GM23338 (cell line): ENCODE measurements at regions not wholly inside any gene's neighbourhood (a gene's known extent, or its start where the extent isn't known, plus 50 kb on each side); places are given as distances from the start of the nearest gene placed in this dataset.

ENCODE experiments used
- ATAC-seq: fragments of 200-7000 bp; cut with Tn5 transposase; 3 replicates; pipeline ENCODE4 v1.9.1; 2020
- DNase-seq: peaks from one replicate; pipeline ENCODE4 v3.0.0-alpha.2; 2015; ENCODE audit warnings: low spot score
- H2AFZ ChIP-seq: fragments of 200-600 bp; sonication (generic); 2 replicates; pipeline ENCODE4 v1.8.0; 2016; ENCODE audit warnings: antibody characterized with exemption, mild to moderate bottlenecking, moderate library complexity
- H3F3A ChIP-seq: fragments of 200-600 bp; sonication (generic); replicated peaks from 2 replicates; pipeline ENCODE4 v1.8.0; 2017; ENCODE audit warnings: antibody characterized with exemption, mixed run types, low read depth
- H3K27ac ChIP-seq: fragments of 200-600 bp; sonication (generic); 2 replicates; pipeline ENCODE4 v1.6.1; 2016; ENCODE audit warnings: low read depth
- H3K27me3 ChIP-seq: fragments of 200-600 bp; sonication (generic); 2 replicates; pipeline ENCODE4 v1.8.0; 2016; ENCODE audit warnings: mild to moderate bottlenecking, mixed run types, moderate library complexity; ENCODE audit not compliant: insufficient read depth
- H3K36me3 ChIP-seq: fragments of 200-600 bp; sonication (generic); 2 replicates; pipeline ENCODE4 v1.8.0; 2016; ENCODE audit warnings: mild to moderate bottlenecking; ENCODE audit not compliant: insufficient read depth
- H3K4me1 ChIP-seq: fragments of 200-600 bp; sonication (generic); 2 replicates; pipeline ENCODE4 v1.8.0; 2016; ENCODE audit warnings: mild to moderate bottlenecking, moderate library complexity; ENCODE audit not compliant: insufficient read depth
- H3K4me2 ChIP-seq: fragments of 200-600 bp; sonication (generic); 2 replicates; pipeline ENCODE4 v1.7.1; 2017; ENCODE audit warnings: mixed run types
- H3K4me3 ChIP-seq: fragments of 200-600 bp; sonication (generic); 2 replicates; pipeline ENCODE4 v1.6.1; 2016; ENCODE audit warnings: mixed run types
- H3K79me2 ChIP-seq: fragments of 200-600 bp; sonication (generic); replicated peaks from 2 replicates; pipeline ENCODE4 v1.8.0; 2017; ENCODE audit warnings: mild to moderate bottlenecking; ENCODE audit not compliant: insufficient read depth
- H3K9me2 ChIP-seq: fragments of 200-600 bp; sonication (generic); 2 replicates; pipeline ENCODE4 v1.8.0; 2017; ENCODE audit not compliant: insufficient read depth
- H4K20me1 ChIP-seq: fragments of 200-600 bp; sonication (generic); replicated peaks from 2 replicates; pipeline ENCODE4 v1.8.0; 2017; ENCODE audit warnings: mild to moderate bottlenecking; ENCODE audit not compliant: insufficient read depth
- H3K27ac Mint-ChIP-seq: 2 replicates; pipeline ENCODE4 v1.8.0; 2020; ENCODE audit warnings: inconsistent platforms, mild to moderate bottlenecking, moderate library complexity, mixed read lengths
- H3K27me3 Mint-ChIP-seq: 3 replicates; pipeline ENCODE4 v1.8.0; 2022; ENCODE audit warnings: low read depth, mild to moderate bottlenecking, moderate library complexity, mixed read lengths, inconsistent platforms; ENCODE audit not compliant: insufficient read depth, poor library complexity
- H3K36me3 Mint-ChIP-seq: 3 replicates; pipeline ENCODE4 v1.8.0; 2021; ENCODE audit warnings: low read depth, mild to moderate bottlenecking, inconsistent platforms, moderate library complexity, mixed read lengths
- H3K4me1 Mint-ChIP-seq: 3 replicates; pipeline ENCODE4 v1.8.0; 2020; ENCODE audit warnings: mild to moderate bottlenecking, inconsistent platforms, mixed read lengths
- H3K4me3 Mint-ChIP-seq: 3 replicates; pipeline ENCODE4 v1.8.0; 2021; ENCODE audit warnings: moderate library complexity, mild to moderate bottlenecking, inconsistent platforms, mixed read lengths
- H3K9me3 Mint-ChIP-seq: 3 replicates; pipeline ENCODE4 v1.8.0; 2020; ENCODE audit warnings: moderate library complexity, mild to moderate bottlenecking, inconsistent platforms, mixed read lengths
- CREB1 ChIP-seq: fragments of 250-450 bp; sonication (Bioruptor Pico); IDR thresholded peaks from 2 replicates; pipeline ENCODE4 v1.5.0; 2020; ENCODE audit warnings: low read depth, mild to moderate bottlenecking, moderate library complexity
- ETS1 ChIP-seq: IDR thresholded peaks from 2 replicates; pipeline ENCODE4 v1.6.1; 2016; ENCODE audit warnings: antibody characterized with exemption
- EZH2 ChIP-seq: fragments of 200-600 bp; sonication (generic); IDR thresholded peaks from one replicate; pipeline ENCODE4 v1.8.0; 2017; ENCODE audit warnings: antibody characterized with exemption, mild to moderate bottlenecking, low read depth; ENCODE audit not compliant: unreplicated experiment
- EZH2phosphoT487 ChIP-seq: fragments of 200-600 bp; sonication (generic); IDR thresholded peaks from one replicate; pipeline ENCODE4 v1.8.1; 2018; ENCODE audit warnings: antibody characterized with exemption; ENCODE audit not compliant: unreplicated experiment
- JUNB ChIP-seq: IDR thresholded peaks from one replicate; pipeline ENCODE4 v1.6.1; 2016; ENCODE audit warnings: antibody characterized with exemption; ENCODE audit not compliant: unreplicated experiment
- NANOG ChIP-seq: IDR thresholded peaks from 2 replicates; pipeline ENCODE4 v1.6.1; 2016; ENCODE audit warnings: antibody characterized with exemption, borderline replicate concordance
- POLR2AphosphoS5 ChIP-seq: IDR thresholded peaks from 2 replicates; pipeline ENCODE4 v1.6.1; 2016; ENCODE audit warnings: antibody characterized with exemption, low read depth
- STAT1 ChIP-seq: IDR thresholded peaks from one replicate; pipeline ENCODE4 v1.6.1; 2016; ENCODE audit warnings: antibody characterized with exemption; ENCODE audit not compliant: unreplicated experiment
- ZNF114 ChIP-seq: fragments of 250-450 bp; sonication (Bioruptor Pico); IDR thresholded peaks from 2 replicates; pipeline ENCODE4 v1.5.0; 2020; ENCODE audit warnings: mild to moderate bottlenecking, moderate library complexity
- ZNF331 ChIP-seq: fragments of 250-450 bp; sonication (Bioruptor Pico); IDR thresholded peaks from 2 replicates; pipeline ENCODE4 v1.5.0; 2020; ENCODE audit warnings: low read depth, mild to moderate bottlenecking, moderate library complexity
- ZNF462 ChIP-seq: fragments of 250-450 bp; sonication (Bioruptor Pico); IDR thresholded peaks from 2 replicates; pipeline ENCODE4 v1.5.0; 2020; ENCODE audit warnings: mild to moderate bottlenecking, moderate library complexity
- TF ChIP-seq, protein P1 (sequence below): IDR thresholded peaks from one replicate; pipeline ENCODE4 v1.6.1; 2018; ENCODE audit warnings: antibody characterized with exemption; ENCODE audit not compliant: unreplicated experiment

DNA sequence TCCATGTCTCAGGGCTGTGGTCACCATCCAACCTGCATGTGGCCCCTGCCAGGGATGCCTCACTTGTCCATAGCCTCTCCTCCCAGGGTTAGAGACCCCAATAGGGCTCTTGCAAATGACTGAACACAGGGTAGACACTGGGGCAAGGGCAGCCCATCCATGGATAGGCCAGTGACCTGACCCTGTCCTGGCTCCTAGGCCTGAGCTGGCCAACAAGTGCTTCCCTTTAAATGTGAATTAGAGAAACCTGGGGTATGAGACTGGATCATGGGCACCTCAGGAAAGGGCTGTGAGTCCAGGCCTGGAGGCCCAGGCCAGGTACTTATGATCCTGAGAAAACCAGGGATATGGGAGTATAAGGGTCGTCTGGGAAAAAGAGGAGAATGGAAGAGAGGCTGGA lies 64.5 kb downstream of the COPS8 start:
- no peaks in the 10 kb centered on the region for H3K79me2 ChIP-seq
- Mint-ChIP-seq H3K27me3 (peaks cover 2% of the 10 kb centered on the region), H3K4me1 (peaks cover 3% of the 10 kb centered on the region; the same call in 2 of the 3 replicates), H3K27ac (no peak overlapping the region), H3K4me3 (no peak overlapping the region), H3K36me3 (peaks cover 16% of the 10 kb centered on the region), H3K9me3 (peaks cover 23% of the 10 kb centered on the region)
- H3K9me2 ChIP-seq: no peaks in the 10 kb centered on the region
- H3K27ac ChIP-seq: no peak overlapping the region
- H3K27me3 ChIP-seq: no peaks in the 10 kb centered on the region
- H3K4me2 ChIP-seq: no peak overlapping the region
- DNase-seq (no peak), ATAC-seq (no peak)
- H2AFZ ChIP-seq: no peak overlapping the region
- no peak for TF ChIP-seq ZNF114
- TF ChIP-seq ZNF331 (CRISPR knock-in tag): no peak
- 0 out of 2 replicates have a peak, but pooled peaks cover 3% of the 10 kb centered on the region for H3K36me3 ChIP-seq
- H4K20me1 ChIP-seq: no peaks in the 10 kb centered on the region
- no peak overlapping the region for H3K4me3 ChIP-seq
- H3K4me1 ChIP-seq: no peaks in the 10 kb centered on the region
- H3F3A ChIP-seq: no peaks in the 10 kb centered on the region

DNA sequence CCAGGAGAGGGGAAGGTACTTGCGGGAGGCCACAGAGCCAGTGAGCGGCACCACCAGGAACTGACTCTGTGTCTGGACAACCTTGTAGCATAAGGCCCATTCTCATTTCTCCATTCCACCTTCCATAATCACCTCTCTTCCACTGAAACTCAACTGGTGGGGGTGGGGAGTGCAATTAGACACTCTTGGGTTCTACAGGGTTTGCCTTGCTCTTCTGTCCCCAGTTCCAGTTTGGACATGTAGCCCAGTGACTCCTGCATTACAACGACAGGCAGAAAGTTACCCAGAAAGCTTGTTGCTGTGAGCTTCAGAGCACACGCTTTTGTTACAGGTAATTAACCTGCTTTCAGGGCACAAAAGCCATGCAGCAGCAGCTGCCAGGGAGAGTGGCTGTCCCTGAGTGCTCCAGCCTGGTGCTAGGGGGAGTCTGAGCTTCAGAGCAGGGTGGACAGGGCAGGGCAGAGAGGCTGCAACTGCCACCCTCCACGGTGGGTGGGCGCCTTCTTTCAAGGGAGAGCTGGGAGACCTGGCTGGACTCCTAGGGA lies 65.2 kb downstream of the COPS8 start:
- Mint-ChIP-seq H3K4me3 (no peak overlapping the region), H3K36me3 (peaks cover 16% of the 10 kb centered on the region), H3K27ac (no peak overlapping the region; the same call in 1 of the 2 replicates), H3K4me1 (peaks cover 5% of the 10 kb centered on the region), H3K9me3 (peaks cover 20% of the 10 kb centered on the region), H3K27me3 (peaks cover 2% of the 10 kb centered on the region)
- Histone ChIP-seq H3K9me2 (no peaks in the 10 kb centered on the region), H3F3A (no peaks in the 10 kb centered on the region), H4K20me1 (no peaks in the 10 kb centered on the region), H3K4me1 (no peaks in the 10 kb centered on the region), H3K79me2 (no peaks in the 10 kb centered on the region), H2AFZ (no peak overlapping the region), H3K4me2 (no peak overlapping the region), H3K27ac (no peak overlapping the region), H3K4me3 (no peak overlapping the region), H3K27me3 (no peaks in the 10 kb centered on the region), H3K36me3 (0 out of 2 replicates have a peak, but pooled peaks cover 3% of the 10 kb centered on the region)
- no peak for DNase-seq
- no peak for ATAC-seq
- TF ChIP-seq, protein P1, sequence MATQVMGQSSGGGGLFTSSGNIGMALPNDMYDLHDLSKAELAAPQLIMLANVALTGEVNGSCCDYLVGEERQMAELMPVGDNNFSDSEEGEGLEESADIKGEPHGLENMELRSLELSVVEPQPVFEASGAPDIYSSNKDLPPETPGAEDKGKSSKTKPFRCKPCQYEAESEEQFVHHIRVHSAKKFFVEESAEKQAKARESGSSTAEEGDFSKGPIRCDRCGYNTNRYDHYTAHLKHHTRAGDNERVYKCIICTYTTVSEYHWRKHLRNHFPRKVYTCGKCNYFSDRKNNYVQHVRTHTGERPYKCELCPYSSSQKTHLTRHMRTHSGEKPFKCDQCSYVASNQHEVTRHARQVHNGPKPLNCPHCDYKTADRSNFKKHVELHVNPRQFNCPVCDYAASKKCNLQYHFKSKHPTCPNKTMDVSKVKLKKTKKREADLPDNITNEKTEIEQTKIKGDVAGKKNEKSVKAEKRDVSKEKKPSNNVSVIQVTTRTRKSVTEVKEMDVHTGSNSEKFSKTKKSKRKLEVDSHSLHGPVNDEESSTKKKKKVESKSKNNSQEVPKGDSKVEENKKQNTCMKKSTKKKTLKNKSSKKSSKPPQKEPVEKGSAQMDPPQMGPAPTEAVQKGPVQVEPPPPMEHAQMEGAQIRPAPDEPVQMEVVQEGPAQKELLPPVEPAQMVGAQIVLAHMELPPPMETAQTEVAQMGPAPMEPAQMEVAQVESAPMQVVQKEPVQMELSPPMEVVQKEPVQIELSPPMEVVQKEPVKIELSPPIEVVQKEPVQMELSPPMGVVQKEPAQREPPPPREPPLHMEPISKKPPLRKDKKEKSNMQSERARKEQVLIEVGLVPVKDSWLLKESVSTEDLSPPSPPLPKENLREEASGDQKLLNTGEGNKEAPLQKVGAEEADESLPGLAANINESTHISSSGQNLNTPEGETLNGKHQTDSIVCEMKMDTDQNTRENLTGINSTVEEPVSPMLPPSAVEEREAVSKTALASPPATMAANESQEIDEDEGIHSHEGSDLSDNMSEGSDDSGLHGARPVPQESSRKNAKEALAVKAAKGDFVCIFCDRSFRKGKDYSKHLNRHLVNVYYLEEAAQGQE: no peak
- no peak for TF ChIP-seq ETS1
- TF ChIP-seq STAT1: no peak
- no peak for TF ChIP-seq ZNF462
- no peak for TF ChIP-seq CREB1 (CRISPR knock-in tag)
- no peak for TF ChIP-seq NANOG
- no peak for TF ChIP-seq EZH2
- TF ChIP-seq EZH2phosphoT487: no peak
- no peak for TF ChIP-seq JUNB
- no peak for TF ChIP-seq POLR2AphosphoS5
